Transverse colon (tissue), 4 donors: ENCODE measurements at regions not wholly inside any gene's neighbourhood (a gene's known extent, or its start where the extent isn't known, plus 50 kb on each side); places are given as distances from the start of the nearest gene placed in this dataset.

Experiments
- DNase-seq: peaks from one replicate; pipeline ENCODE4 v3.0.0-alpha.2; 2019
- H3K27ac ChIP-seq, 4 donors: fragments of 200-600 bp; sonication (generic); 2 replicates each; pipeline ENCODE4 v1.5.1; 2016 to 2018; ENCODE audit warnings: inconsistent platforms in 4 of 4
- H3K27me3 ChIP-seq: fragments of 200-600 bp; sonication (generic); 2 replicates; pipeline ENCODE4 v1.5.1; 2017; ENCODE audit warnings: inconsistent platforms
- H3K36me3 ChIP-seq, 4 donors: fragments of 200-600 bp; sonication (generic); 2 replicates each; pipeline ENCODE4 v1.5.1; 2017 to 2019; ENCODE audit warnings: inconsistent platforms in 4 of 4
- H3K4me1 ChIP-seq, 4 donors: fragments of 200-600 bp; sonication (generic); 2 replicates each; pipeline ENCODE4 v1.5.1; 2017 to 2020; ENCODE audit warnings: inconsistent platforms in 4 of 4
- H3K4me3 ChIP-seq, 4 donors: fragments of 200-600 bp; sonication (generic); 1 replicate in 1 of 4; 2 replicates in 3 of 4; pipeline versions ENCODE4 v1.5.1 to v1.6.1; 2017 to 2019; ENCODE audit warnings: inconsistent platforms in 4 of 4
- H3K9me3 ChIP-seq, 2 donors: fragments of 200-600 bp; sonication (generic); 2 replicates each; pipeline ENCODE4 v1.5.1; 2017 to 2019; ENCODE audit warnings: inconsistent platforms in 2 of 2
- CTCF ChIP-seq, 5 experiments: fragments of 200-600 bp in 3 of 5; fragments of 450-650 bp in 2 of 5; sonication (generic) in 3 of 5; IDR thresholded peaks; 1 replicate in 2 of 5; 2 replicates in 3 of 5; pipeline ENCODE4 v1.5.1; 2016 to 2017; ENCODE audit warnings: antibody characterized with exemption in 5 of 5, inconsistent platforms in 3 of 5, mild to moderate bottlenecking in 2 of 5, moderate library complexity in 1 of 5
- EP300 ChIP-seq: sonication (generic); formaldehyde crosslinking; IDR thresholded peaks from one replicate; pipeline ENCODE4 v1.6.1; 2017; ENCODE audit warnings: antibody characterized with exemption, low read depth
- POLR2A ChIP-seq: fragments of 450-650 bp; IDR thresholded peaks from one replicate; pipeline ENCODE4 v1.6.1; 2016; ENCODE audit warnings: antibody characterized with exemption, mild to moderate bottlenecking, moderate library complexity
- POLR2AphosphoS5 ChIP-seq, 3 donors: sonication (generic); formaldehyde crosslinking; IDR thresholded peaks; one replicate each; pipeline ENCODE4 v1.6.1; 2016; ENCODE audit warnings: antibody characterized with exemption in 3 of 3
- WGBS, 2 donors: methylation state at CpG; one replicate each; pipeline ENCODE4 v1.1.5; 2018; ENCODE audit warnings: low coverage in 1 of 2; 5-methylcytosine and 5-hydroxymethylcytosine counted together
- in situ Hi-C, 4 donors: fragments of 200-750 bp; cut with MboI; loops; one replicate each; pipeline versions ENCODE4 v1.15.0 to v1.15.1; 2017; ENCODE audit warnings: low sequenced_read_pairs in 3 of 4, low pct_ligation_motif_present in 1 of 4, low pct_unique_long_range_greater_than_20kb in 1 of 4
- intact Hi-C: fragments of 100-400 bp; cut with DNase I; formaldehyde crosslinking; loops from one replicate; pipeline ENCODE4 v1.15.1; 2023; ENCODE audit warnings: low total_unique reads

GRCh38 chr1:238161955-238162354 lies 271.2 kb upstream of the ZP4 start:
- TF ChIP-seq POLR2AphosphoS5 (IDR thresholded peaks at IDR 0.05): no peak
- DNase-seq: no peak
- in situ Hi-C loops: no loop called here
- intact Hi-C loops: no loop called here
- Histone ChIP-seq H3K9me3 (peaks cover 0 to 7% of the 10 kb centered on the region in 2 donors), H3K27ac (no peak overlapping the region), H3K4me3 (no peak overlapping the region), H3K4me1 (no peaks in the 10 kb centered on the region), H3K27me3 (no peaks in the 10 kb centered on the region), H3K36me3 (no peaks in the 10 kb centered on the region)

GRCh38 chr1:238153939-238154338 lies 263.2 kb upstream of the ZP4 start:
- Histone ChIP-seq H3K9me3 (no peaks in the 10 kb centered on the region), H3K27me3 (no peaks in the 10 kb centered on the region), H3K4me3 (no peak overlapping the region), H3K27ac (no peak overlapping the region), H3K4me1 (no peaks in the 10 kb centered on the region), H3K36me3 (no peaks in the 10 kb centered on the region)
- DNase-seq: no peak
- TF ChIP-seq POLR2AphosphoS5 (IDR thresholded peaks at IDR 0.05) (no peak), CTCF (IDR thresholded peaks at IDR 0.05) (no peak), EP300 (no peak), POLR2A (no peak)
- intact Hi-C loops: no loop called here
- 45 to 68% methylated on average over 3 of the region's 3 CpGs for WGBS, 2 donors
- in situ Hi-C loops: no loop called here

GRCh38 chr1:238153253-238153652 lies 262.5 kb upstream of the ZP4 start:
- no peak for TF ChIP-seq POLR2AphosphoS5 (IDR thresholded peaks at IDR 0.05)
- no peak for TF ChIP-seq POLR2A
- no peak for TF ChIP-seq CTCF (IDR thresholded peaks at IDR 0.05)
- no peak for TF ChIP-seq EP300
- Histone ChIP-seq H3K36me3 (no peaks in the 10 kb centered on the region), H3K27me3 (no peaks in the 10 kb centered on the region), H3K27ac (no peak overlapping the region), H3K9me3 (no peaks in the 10 kb centered on the region), H3K4me1 (no peaks in the 10 kb centered on the region), H3K4me3 (no peak overlapping the region)
- in situ Hi-C loops: no loop called here
- intact Hi-C loops: no loop called here
- 74 to 87% methylated on average over 2 of the region's 2 CpGs for WGBS, 2 donors
- no peak for DNase-seq

GRCh38 chr1:238152119-238152518 lies 261.4 kb upstream of the ZP4 start:
- intact Hi-C loops: no loop called here
- no peaks in the 10 kb centered on the region for H3K9me3 ChIP-seq
- H3K4me1 ChIP-seq: no peaks in the 10 kb centered on the region
- H3K4me3 ChIP-seq: no peak overlapping the region
- no peak for DNase-seq
- 61 to 81% methylated on average over 2 of the region's 2 CpGs for WGBS, 2 donors
- in situ Hi-C loops: no loop called here
- H3K27ac ChIP-seq: no peak overlapping the region
- no peaks in the 10 kb centered on the region for H3K27me3 ChIP-seq
- TF ChIP-seq POLR2A: no peak
- no peaks in the 10 kb centered on the region for H3K36me3 ChIP-seq

- 41 to 52% methylated on average over 2 to 3 of the region's 3 CpGs for whole genome bisulfite sequencing, 2 donors
- intact Hi-C loops: no loop called here
- H3K27me3 ChIP-seq: no peaks in the 10 kb centered on the region
- in situ Hi-C loops: no loop called here
- H3K4me3 ChIP-seq: no peak overlapping the region
- no peak for TF ChIP-seq POLR2AphosphoS5 (IDR thresholded peaks at IDR 0.05)
- no peak for TF ChIP-seq EP300
- TF ChIP-seq POLR2A: no peak
- no peak for TF ChIP-seq CTCF (IDR thresholded peaks at IDR 0.05)
- no peaks in the 10 kb centered on the region for H3K36me3 ChIP-seq
- no peak for DNase-seq
- H3K9me3 ChIP-seq: no peaks in the 10 kb centered on the region
- no peak overlapping the region for H3K27ac ChIP-seq
- no peaks in the 10 kb centered on the region for H3K4me1 ChIP-seq
These were observed 252.3 kb upstream of the ZP4 start for GRCh38 chr1:238143038-238143437.
